CD4-positive, alpha-beta T cell treated with Interferon gamma for 1 hour (primary cell): ENCODE measurements at regions not wholly inside any gene's neighbourhood (a gene's known extent, or its start where the extent isn't known, plus 50 kb on each side); places are given as distances from the start of the nearest gene placed in this dataset.
"Not testable (repeated sequence)": the region's sequence is repeated elsewhere in the genome, so short reads cannot be mapped to it uniquely, and the experiment has no call there.

ENCODE experiments used
- DNase-seq: peaks from one replicate; pipeline ENCODE4 v3.0.0-alpha.2; 2020

DNA sequence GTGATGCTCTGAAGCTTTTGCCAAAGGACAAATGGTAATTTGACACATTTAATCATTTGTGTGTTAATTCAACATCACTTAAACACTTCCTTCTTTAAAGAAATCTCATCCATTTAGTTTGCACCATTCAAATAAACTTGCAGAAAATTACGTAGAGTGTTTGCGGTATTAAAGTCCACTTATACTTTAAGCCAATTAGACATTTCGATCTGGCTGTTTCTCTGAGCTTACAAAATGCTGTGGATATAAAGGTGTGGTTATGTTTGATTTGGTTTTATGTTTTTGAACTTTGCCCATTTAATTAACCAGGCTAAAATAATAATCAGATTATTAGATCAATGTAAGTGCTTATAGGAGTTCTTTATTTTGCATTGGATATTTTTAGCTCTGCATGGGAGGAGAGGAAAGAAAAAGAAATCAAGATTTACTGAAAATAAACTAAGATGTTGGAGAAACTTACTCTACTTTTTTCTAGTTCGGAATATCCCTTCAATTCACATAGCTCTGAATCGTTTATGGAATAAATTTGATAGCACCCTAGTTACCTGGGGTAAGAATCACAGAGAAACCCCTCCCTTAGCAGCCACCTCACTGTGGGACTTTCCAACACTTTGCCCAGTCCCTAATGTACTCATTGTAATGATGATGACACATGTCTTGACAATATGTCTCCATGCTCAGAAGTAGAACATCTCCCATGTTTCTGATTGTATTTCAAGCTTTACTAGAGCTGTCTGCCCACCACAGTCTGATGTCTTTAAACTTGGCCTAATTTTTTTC lies 268.0 kb downstream of the BTG1 start:
- peak; percentile 74 for DNase-seq

DNA sequence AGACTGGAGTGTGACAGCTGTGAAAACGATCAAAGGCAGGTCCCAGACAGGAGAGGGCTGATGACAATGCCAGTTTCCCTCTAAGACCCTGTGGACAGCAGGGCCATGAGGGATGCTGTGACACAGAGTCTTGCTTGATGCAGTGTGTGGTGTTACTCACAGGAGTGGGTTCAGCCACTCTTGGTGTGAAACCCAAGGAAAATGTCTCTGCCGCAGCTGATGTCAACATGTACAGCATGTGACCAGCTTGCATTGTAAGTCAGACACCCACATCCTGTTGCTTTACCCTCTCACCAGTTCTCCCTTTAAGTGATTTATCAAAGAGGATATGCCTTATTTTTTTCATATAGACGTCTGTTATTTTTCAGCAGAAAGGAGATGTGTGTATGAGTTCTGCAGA lies 268.6 kb downstream of the BTG1 start:
- peak; percentile 95 for DNase-seq

DNA sequence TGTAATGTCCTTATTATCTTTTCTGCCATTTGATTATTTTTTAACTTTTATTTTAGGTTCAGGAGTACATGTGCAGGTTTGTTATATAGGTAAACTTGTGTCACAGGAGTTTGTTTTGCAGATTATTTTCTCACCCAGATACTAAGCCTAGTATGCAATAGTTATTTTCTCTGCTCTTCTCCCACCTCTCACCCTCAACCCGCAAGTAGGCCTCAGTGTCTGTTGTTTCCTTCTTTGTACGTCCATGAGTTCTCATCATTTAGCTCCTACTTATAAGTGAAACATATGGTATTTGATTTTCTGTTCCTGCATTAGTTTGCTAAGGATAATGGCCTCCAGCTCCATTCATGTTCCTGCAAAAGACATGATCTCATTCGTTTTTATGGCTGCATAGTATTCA lies 270.0 kb downstream of the BTG1 start:
- DNase-seq = not testable (repeated sequence)

DNA sequence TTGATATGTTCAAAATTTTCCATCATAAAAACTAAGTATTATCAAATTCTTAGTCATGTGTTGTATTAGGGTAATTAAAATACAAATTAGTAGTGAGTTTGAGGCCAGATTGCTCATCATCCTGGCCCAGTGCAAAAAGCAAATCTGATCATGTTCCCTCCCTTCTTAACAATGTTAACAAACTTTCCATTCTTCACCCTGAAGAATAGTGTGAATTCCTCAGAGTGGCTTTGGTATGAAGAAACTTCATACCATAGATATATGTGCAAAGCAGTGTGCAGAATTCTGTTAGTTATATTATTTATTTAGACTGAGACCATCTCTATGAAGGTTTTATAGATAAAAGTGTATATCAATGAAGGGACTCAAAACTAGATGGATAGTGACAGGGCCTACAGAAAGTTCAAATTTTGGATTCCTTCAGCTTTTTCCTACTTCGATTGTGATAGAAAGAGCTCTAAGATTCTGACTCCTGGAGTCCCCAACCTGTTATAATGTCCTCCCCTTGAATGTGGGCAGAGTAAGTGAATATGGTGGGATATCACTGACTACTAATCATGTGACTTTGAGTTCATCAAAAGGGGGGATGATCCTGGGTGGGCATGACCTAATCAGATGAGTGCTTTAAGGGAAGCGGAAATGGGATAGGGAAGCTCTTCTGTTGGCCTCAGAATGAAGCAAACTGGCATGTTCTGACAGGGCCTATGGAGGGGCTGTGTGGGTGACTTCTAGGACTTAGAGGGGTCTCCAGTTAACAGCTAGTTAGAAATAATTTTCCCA lies 271.4 kb downstream of the BTG1 start:
- no peak for DNase-seq

DNA sequence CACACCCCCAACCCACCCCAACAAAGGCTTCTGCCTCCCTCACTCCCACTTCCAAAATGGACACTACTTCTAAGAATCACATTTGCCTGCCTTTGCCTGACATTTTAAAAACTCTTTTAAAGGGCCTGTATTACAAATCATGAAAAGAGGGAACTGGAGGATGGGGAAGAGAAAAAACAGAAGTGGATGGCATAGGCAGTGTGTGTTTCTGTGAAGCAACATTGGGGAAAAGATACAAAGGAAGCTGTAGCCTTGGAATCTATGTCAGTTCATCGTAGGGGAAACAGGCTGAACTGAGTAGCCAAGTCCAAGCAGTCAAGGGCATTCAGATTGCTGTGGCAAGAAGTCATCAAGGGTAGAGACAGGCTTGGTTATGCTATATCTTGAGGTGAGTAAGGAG lies 273.9 kb downstream of the BTG1 start:
- no peak for DNase-seq

DNA sequence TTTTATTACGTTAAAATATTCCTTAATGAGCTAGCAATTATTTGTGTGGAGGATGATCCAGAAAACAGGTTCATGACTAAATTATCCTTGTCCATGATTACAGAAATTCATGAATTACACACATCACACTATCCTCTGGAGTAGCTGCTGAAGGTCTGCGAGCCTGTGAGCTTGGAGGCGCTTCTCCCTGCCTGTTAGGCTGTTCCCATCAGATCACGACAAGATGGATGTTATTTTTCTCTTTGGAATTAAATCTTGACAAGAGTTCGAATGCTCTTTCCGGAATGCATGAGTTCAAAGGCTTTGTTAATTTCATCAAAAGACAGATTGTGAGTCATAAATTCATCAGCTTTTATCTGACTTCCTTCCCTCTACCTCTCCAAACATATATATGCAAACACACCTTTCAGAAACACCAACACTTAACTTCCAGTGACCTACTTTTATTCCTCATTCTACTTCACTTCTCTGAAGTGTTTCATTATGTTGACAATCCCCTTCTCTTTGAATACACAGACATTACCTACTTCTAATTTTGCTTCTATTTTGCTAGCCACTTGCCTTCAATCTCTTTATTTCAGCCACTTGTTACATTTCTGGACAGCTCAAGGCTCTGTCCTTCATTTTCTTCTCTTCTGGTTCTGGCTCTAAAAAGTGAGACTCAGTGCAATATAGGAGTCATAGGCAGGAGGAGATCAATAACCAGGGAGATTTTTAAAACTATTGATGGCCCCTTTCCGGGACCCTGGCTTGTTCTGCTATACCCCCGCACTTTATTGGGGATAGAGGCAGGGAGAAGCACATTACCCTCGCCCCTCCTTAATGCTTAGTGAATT lies 274.6 kb downstream of the BTG1 start:
- no peak for DNase-seq

DNA sequence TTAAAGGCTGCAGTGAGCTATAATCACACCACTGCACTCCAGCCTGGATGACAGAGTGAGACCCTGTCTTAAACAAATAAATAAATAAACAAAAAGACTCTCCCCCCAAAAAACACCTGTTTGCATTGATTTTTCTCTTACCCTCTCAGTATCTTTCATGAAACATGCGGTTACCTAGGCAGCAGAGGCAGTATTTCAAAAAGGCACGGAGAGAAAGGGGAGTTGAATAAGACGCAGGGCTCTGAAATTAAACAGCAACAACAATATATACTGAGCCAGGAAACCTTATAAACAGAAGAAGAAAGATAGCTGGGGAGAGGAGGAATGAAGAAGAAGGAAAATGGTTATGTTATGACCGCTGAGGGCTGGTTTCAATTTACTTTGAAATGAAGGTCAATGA lies 277.6 kb downstream of the BTG1 start:
- no peak for DNase-seq

DNA sequence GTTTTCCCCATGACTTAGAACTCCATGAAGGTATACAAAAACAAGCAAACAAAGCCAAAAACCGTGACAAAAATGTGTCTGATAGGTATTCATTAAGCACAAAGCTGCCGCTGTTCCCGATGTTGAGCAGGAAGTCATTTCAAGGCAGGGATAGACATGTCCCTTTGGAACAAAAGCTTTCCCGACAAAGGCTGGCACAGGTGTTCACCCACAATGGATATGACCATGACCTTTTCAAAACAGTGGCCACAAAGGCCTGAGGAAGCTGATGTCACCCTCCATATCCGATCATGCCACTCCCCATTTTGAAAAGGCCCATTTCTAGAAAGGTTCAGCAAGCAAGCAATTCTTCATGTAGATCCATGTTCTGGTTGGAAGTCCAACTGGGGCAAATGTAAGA lies 279.1 kb downstream of the BTG1 start:
- no peak for DNase-seq

DNA sequence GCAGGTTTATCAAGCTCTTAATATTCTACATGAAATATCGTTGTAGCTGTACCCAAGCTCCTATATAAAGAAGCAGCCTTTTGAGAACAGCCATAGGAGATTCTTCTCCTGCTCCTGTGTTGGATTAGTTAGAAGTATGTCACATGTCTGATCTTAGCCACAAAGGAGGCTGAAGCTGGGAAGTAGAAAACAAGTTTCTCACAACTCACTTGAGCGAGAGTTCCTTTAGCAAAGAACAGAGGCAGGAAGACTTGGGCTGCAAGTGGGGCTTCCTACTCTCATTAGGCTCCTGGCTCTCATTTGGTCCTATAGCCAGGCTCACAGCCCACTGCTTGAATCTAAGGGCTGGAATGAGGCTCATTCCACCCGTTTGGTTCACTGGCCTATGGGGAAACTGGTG lies 281.9 kb downstream of the BTG1 start:
- DNase-seq = no peak

DNA sequence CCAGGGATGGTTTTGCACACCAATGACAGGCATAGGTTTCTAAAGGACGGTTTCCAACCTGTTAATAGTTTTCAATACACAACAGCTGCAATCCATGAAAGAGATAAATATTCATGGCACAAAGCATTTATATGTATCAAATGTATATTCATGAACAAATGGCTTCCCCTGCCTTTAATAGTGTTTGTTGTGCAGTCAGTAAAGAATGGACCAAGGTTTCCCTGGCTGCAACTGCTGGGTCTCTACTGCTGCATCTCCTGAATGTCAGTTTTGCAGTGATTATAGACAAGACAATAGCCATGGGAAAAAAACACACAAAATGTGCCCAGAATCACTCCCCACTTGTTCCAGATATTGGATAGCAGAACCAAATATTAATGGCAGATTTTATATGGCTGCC lies 284.1 kb downstream of the BTG1 start:
- DNase-seq = no peak

DNA sequence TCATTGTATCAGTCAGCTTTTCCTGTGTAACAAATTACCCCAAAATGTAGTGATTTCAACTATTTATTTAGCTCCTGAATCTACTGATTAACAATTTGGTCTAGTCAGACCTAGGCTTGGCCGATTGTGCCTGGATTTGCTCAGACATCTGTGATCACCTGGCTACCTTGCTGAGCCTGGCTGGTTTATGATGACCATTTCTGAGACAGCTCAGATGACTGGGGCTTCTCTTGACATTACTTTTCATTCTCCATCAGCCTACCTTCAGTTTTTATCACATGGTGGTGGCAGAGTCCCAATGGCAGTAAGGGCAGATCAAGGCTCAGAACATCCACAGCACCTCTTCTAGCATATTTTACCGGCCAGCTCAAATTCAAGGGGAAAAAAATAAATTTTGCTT lies 286.3 kb downstream of the BTG1 start:
- no peak for DNase-seq

DNA sequence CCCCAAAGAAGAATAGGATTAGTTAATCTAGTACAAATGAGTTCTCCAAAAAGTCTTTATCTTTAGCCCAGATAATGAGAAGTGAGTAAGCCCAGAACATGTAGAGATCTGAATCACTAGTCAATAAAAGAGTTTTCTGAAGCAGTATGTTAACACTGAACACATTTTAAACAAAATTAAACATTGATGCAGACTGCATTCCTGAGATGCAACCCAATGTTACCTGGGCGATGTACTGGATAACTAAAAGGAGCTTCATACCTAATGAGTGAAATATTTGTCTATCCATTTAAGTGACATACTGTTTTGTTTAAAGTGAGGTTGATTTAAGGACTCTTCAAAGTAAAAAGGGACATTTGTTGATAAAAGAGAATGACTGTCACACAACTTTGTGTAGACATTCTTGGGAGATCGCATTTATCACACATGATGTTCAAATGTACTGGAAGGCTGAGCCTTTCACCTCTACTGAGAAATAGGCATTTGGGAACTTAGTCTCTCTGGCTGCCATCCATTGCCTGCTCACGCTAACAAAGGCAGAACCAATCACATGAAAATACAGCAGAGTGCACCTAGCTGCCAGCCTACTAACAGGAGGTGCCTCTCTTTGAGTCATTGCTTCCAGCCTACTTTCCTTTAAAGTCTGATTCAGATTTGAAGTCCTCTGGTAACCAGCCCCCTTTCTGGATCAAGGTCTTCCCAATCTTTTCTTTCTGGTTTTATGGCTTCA lies 287.7 kb downstream of the BTG1 start:
- DNase-seq = no peak

DNA sequence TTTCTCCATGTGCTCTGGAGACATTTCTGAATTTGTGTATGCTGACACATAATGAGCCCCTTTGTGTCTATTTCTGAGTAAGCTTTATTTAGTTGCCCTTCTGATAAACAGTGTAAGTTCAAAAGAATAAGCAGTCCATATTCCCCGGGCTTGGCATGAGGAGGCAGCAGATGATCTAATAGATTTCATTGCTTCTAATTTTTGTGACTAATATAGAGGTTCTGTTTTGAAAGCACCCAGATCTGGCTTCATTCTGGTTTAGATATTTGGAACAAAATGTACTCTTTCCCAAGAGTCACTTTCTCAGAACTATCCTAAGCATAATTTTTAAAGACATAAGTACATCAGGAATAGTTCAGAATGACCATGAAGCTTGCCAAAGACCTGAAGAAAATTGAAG lies 290.9 kb downstream of the BTG1 start:
- no peak for DNase-seq

DNA sequence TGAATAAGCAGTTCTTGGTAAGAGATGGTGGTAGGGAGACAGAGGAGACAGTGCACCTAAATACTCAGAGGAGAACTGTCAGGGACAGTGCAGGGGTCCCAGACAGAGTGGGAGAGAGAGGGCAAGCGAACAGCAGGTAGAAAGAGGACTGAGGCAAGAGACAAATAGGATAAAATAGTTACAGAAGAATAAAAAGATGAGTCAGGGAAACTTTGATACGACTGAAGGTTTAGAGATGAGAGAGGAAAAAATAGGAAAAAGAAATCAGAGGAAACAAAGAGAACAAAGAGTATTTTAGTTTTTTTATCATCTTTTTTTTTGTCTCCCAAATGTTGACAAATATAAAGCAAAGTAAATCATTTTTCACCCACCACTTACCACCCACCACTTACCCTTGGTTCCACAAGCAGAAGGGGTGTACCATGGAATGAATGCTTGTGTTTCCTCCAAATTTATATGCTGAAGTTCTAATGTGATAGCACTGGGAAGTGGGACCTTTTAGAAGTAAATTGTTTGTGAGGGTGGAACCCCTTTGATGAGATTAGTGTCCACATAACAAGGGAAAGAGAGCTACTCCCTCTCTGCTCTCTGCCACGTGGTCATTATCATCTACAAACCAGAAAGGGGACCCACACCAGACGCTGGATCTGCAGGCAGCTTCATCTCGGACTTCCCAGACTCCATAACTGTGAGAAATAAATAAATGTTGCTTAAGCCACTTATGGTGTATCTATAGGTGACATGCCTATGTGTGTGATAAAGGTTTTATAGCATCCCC lies 292.1 kb downstream of the BTG1 start:
- no peak for DNase-seq

DNA sequence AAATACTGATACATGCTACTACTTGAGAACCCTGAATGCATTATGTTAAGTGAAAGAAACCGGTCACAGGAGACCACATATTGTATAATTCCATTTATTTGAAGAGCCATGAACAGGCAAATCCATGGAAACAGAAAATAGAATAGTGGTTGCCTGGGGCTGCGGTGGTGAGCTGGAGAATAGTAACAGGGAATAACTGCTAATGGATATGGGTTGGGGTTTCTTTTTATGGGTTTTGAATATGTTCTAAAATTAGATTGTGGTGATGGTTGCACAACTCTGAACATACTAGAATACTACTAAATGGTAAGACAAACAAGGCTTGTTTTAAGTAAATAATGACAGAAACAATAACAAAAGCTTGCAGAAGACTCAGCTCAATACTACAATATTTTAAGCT lies 293.0 kb downstream of the BTG1 start:
- DNase-seq = no peak

DNA sequence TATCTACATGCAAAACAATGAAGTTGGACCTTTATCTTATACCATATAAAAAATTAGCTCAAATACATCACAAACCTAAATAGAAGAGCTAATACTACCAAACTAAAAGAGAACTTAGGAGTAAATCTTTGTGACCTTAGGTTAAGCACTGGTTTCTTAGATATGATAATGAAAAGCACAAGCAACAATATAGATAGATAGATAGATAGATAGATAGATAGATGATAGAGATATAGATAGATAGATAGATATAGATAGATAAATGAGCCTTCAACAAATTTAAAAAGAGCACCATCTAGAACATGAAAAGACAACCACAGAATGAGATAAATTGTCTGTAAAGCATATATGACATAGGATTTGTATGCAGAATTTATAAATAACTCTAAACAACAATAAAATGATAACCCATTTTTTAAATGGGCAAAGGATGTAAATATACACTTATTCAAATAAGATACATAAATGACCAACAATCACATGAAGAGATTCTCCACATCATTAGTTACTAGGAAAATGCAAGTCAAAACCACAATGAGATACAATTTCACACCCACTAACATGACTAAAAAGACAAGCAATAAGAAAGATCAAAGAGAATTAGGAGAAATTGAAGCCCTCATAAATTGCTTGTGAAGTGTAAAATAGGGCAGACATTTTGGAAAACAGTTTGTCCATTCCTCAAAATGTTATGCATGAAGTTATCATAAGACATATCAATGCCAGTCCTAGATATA lies 293.7 kb downstream of the BTG1 start:
- DNase-seq = no peak

DNA sequence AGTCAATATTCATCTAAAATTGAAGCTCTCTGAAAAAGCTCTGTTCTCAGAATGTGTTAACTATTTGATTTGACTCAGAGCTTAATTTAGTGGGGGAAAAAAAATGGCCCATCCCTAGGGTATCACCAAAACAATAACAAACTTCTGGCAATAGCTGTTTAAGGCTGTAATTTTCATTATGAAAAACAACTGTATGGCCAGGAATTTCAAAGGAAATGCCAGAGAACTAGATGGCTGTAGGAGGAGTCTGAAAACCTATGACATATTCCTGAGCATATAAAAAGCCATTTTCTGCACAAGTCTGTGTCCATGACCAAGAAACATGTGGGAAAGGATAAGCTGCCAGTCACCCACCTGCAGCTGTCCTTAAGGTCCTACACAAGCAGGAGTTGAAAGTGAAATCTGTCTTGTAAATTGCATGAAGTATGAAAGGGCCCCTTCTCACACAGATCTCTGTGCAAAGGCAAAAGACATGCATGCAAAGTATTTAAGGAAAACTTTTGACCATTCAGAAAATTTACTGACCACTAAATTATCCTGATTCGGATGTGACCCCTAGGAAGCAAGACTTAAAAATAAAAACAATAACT lies 299.1 kb downstream of the BTG1 start:
- DNase-seq = no peak

DNA sequence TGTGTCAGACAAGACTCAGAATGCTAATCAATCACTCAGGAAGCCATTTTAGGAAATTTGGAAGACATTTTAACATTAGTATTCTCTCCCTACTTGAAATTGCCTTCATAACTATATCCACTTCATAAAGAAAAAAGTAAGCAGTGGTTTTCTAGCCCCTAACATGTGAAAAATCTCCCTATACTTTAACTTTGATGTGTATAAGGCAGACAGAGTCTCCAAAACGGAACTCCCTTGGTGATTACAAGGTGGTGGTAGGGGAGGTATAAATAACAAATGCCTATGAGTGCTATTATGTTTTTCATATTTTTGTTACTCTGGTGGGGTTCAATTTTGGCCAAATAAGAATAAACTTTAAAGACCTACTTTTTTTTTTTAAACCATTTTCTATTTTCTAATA lies 300.3 kb downstream of the BTG1 start:
- DNase-seq = no peak

DNA sequence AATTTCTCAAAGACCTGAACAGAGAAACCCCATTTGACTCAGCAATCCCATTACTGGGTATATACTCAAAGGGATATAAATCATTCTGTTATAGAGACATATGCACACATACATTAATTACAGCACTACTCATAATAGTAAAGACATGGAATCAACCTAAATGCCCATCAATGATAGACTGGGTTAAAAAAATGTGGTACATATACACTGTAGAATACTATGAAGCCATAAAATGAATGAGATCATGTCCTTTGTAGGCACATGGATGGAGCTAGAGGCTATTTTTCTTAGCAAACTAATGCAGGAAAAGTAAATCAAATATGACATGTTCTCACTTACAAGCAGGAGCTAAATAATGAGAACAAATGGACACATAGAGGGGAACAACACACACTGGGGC lies 303.8 kb downstream of the BTG1 start:
- DNase-seq = no peak

DNA sequence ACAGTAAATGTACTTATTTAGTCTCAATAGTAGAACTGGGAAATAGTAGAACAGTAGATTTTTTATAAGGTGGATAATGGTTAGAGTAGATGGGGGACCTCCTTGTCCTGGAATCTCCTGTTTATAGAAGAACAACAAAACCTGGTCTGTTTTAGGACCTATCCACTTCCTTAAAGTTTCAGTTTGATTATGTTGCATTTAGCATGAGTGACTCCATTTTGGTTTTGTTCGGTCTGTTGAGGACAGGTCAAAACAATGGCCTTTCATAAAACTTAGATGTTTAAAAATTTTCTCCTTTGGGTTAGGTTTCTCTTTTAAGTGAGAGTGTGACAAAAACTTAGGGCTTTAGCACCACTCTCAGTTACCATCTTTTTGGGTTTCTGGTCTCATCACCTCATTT lies 308.9 kb downstream of the BTG1 start:
- DNase-seq = no peak

DNA sequence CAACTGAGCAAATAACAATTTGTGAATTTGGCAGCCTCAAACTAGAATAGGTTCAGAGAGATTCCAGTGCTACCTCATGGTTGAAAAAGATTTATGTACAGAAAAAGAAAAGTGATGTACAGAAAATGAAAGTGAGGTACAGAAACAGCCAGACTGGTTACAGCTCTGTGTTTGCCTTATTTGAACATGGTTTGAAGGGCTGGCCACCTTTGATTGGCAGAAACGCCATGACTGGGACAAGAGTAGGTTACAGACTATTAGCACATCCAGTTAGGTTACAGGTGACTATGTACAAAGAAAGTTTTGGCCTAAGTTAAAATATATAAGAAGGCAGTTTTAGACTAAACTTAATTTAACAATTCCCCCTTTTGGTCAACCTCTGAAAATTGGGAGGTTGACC lies 309.4 kb downstream of the BTG1 start:
- no peak for DNase-seq
